Nephron (organoid): ENCODE measurements at regions not wholly inside any gene's neighbourhood (a gene's known extent, or its start where the extent isn't known, plus 50 kb on each side); places are given as distances from the start of the nearest gene placed in this dataset.

Source experiments
- H3K27ac Mint-ChIP-seq, 3 experiments: 2 replicates each; pipeline ENCODE4 v1.8.0; 2020; ENCODE audit warnings: mixed read lengths in 3 of 3, mild to moderate bottlenecking in 2 of 3, moderate library complexity in 1 of 3
- H3K27me3 Mint-ChIP-seq: 2 replicates; pipeline ENCODE4 v1.8.0; 2021; ENCODE audit warnings: low read depth, mild to moderate bottlenecking, moderate library complexity, mixed read lengths
- H3K36me3 Mint-ChIP-seq: 2 replicates; pipeline ENCODE4 v1.8.0; 2020; ENCODE audit warnings: low read depth, mixed read lengths
- H3K4me1 Mint-ChIP-seq: 2 replicates; pipeline ENCODE4 v1.8.0; 2020; ENCODE audit warnings: mixed read lengths
- H3K4me3 Mint-ChIP-seq, 3 experiments: 2 replicates each; pipeline ENCODE4 v1.8.0; 2020; ENCODE audit warnings: mild to moderate bottlenecking in 3 of 3, mixed read lengths in 3 of 3, moderate library complexity in 2 of 3
- H3K9me3 Mint-ChIP-seq: 2 replicates; pipeline ENCODE4 v1.8.0; 2020; ENCODE audit warnings: mixed read lengths
- TF ChIP-seq, protein P1 (sequence below), 3 experiments: fragments of 200-600 bp; sonication (generic); IDR thresholded peaks; one replicate each; pipeline ENCODE4 v1.5.0; 2021; ENCODE audit warnings: antibody characterized with exemption in 3 of 3; ENCODE audit not compliant: unreplicated experiment in 3 of 3

DNA sequence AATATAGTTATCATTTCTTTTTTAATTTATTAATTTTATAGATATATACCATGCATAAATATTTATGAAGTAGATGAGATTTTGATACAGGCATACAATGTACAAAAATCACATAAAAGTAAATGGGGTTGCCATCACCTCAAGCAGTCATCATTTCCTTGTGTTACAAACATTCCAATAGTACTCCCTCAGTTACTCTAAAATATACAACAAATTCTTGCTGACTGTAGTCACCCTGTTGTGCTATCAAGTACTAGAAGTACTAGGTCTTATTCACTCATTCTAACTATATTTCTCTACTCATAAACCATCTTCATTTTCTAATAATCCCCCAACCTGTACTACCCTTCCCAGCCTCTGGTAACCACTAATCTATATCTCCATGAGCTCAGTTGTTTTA is 432.6 kb upstream of the SYT1 start:
- Mint-ChIP-seq H3K27ac (no peak overlapping the region), H3K27me3 (no peaks in the 10 kb centered on the region), H3K4me3 (no peak overlapping the region), H3K36me3 (no peaks in the 10 kb centered on the region), H3K4me1 (peaks cover 17% of the 10 kb centered on the region), H3K9me3 (peaks cover 17% of the 10 kb centered on the region)
- TF ChIP-seq, protein P1, sequence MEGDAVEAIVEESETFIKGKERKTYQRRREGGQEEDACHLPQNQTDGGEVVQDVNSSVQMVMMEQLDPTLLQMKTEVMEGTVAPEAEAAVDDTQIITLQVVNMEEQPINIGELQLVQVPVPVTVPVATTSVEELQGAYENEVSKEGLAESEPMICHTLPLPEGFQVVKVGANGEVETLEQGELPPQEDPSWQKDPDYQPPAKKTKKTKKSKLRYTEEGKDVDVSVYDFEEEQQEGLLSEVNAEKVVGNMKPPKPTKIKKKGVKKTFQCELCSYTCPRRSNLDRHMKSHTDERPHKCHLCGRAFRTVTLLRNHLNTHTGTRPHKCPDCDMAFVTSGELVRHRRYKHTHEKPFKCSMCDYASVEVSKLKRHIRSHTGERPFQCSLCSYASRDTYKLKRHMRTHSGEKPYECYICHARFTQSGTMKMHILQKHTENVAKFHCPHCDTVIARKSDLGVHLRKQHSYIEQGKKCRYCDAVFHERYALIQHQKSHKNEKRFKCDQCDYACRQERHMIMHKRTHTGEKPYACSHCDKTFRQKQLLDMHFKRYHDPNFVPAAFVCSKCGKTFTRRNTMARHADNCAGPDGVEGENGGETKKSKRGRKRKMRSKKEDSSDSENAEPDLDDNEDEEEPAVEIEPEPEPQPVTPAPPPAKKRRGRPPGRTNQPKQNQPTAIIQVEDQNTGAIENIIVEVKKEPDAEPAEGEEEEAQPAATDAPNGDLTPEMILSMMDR (IDR thresholded peaks at IDR 0.05; ENCODE audit: unreplicated experiment in 3 of 3): no peak

- Mint-ChIP-seq H3K27ac (no peak overlapping the region), H3K4me1 (no peaks in the 10 kb centered on the region), H3K4me3 (no peak overlapping the region), H3K27me3 (no peaks in the 10 kb centered on the region), H3K36me3 (no peaks in the 10 kb centered on the region), H3K9me3 (peaks cover 27% of the 10 kb centered on the region)
- TF ChIP-seq, protein P1 (IDR thresholded peaks at IDR 0.05; ENCODE audit: unreplicated experiment in 3 of 3): no peak
Measured at GRCh38 chr12:78439666-78440065, 424.9 kb upstream of the SYT1 start.

GRCh38 chr12:78441737-78442453 is 422.7 kb upstream of the SYT1 start:
- H3K4me3 Mint-ChIP-seq: no peak overlapping the region
- no peaks in the 10 kb centered on the region for H3K4me1 Mint-ChIP-seq
- no peak overlapping the region for H3K27ac Mint-ChIP-seq
- no peaks in the 10 kb centered on the region for H3K27me3 Mint-ChIP-seq
- H3K36me3 Mint-ChIP-seq: no peaks in the 10 kb centered on the region
- TF ChIP-seq, protein P1 (IDR thresholded peaks at IDR 0.05; ENCODE audit: unreplicated experiment in 3 of 3): no peak
- peaks cover 17% of the 10 kb centered on the region for H3K9me3 Mint-ChIP-seq

DNA sequence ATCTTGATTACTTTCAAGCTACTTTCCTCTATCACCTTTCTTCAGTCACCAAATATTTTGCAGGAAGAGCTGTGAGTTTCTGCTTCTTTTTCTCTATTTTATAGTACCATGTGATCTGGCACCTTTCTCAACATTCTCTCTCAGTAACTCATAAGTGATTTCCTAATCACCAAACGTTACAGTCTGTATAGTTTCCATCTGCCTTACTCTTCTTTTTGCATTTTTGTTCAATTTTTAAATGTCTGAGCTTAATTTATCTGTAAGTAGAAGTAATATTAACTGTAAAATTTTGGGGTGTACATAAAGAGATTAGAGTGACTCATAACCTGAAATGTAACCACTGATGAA is 422.1 kb upstream of the SYT1 start:
- TF ChIP-seq, protein P1 (IDR thresholded peaks at IDR 0.05; ENCODE audit: unreplicated experiment in 3 of 3): no peak
- Mint-ChIP-seq H3K9me3 (peaks cover 12% of the 10 kb centered on the region), H3K4me3 (no peak overlapping the region), H3K36me3 (no peaks in the 10 kb centered on the region), H3K27me3 (no peaks in the 10 kb centered on the region), H3K27ac (no peak overlapping the region), H3K4me1 (no peaks in the 10 kb centered on the region)

DNA sequence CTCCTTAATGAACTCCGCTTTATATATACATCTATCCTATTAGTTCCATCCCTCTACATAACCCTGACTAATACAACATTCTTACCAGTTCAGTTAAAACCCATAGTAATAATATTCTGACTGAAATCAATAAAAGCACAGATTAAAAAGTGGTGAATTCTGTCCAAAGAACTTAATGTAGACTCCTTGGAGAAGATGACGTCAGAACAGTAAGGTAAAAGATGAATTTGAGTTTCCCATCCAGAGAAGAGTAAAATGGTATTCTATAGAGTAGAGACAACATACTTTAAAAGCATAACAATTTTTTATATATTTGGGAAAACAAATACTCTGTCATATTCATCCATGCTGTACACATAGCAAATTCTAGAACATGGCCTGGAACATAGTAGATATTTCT is 418.0 kb upstream of the SYT1 start:
- H3K27me3 Mint-ChIP-seq: no peaks in the 10 kb centered on the region
- H3K4me1 Mint-ChIP-seq: no peaks in the 10 kb centered on the region
- H3K27ac Mint-ChIP-seq: no peak overlapping the region
- no peaks in the 10 kb centered on the region for H3K36me3 Mint-ChIP-seq
- TF ChIP-seq, protein P1 (IDR thresholded peaks at IDR 0.05; ENCODE audit: unreplicated experiment in 3 of 3): no peak
- no peak overlapping the region for H3K4me3 Mint-ChIP-seq
- no peaks in the 10 kb centered on the region for H3K9me3 Mint-ChIP-seq

GRCh38 chr12:78447373-78447772 is 417.2 kb upstream of the SYT1 start:
- Mint-ChIP-seq H3K4me3 (no peak overlapping the region), H3K4me1 (no peaks in the 10 kb centered on the region), H3K27ac (no peak overlapping the region), H3K36me3 (no peaks in the 10 kb centered on the region), H3K9me3 (no peaks in the 10 kb centered on the region), H3K27me3 (no peaks in the 10 kb centered on the region)
- TF ChIP-seq, protein P1 (IDR thresholded peaks at IDR 0.05; ENCODE audit: unreplicated experiment in 3 of 3): no peak
